ENCODE measurements at regions not wholly inside any gene's neighbourhood (a gene's known extent, or its start where the extent isn't known, plus 50 kb on each side); places are given as distances from the start of the nearest gene placed in this dataset.
"Not testable (repeated sequence)": the region's sequence is repeated elsewhere in the genome, so short reads cannot be mapped to it uniquely, and the experiment has no call there.

GRCh38 chr2:185645529-185645928 is 93.1 kb upstream of the FSIP2 start:
- no peak for DNase-seq (ENCODE audit: low spot score)

- DNase-seq (ENCODE audit: low spot score): no peak
Measured at GRCh38 chr2:185658750-185659149, 79.9 kb upstream of the FSIP2 start.

DNA sequence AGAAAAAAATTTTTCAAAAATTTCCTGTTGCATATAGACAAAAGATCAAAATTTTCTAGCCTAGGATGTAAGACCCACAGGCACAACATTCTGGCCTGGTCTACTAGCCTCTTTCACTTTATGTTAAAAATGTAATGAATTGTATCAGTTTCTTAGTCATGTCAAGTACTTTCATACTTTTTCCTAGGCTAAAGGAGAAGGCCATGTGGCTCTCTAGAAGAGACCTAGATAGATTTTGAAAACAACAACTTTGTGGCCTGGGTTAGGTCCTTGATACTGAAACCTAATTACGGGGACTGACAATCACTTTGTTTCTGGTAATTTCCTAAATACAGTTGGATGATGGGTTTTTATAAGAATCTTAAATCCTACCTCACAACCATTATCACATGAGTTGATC is 74.8 kb upstream of the FSIP2 start:
- DNase-seq (ENCODE audit: low spot score): no peak

DNA sequence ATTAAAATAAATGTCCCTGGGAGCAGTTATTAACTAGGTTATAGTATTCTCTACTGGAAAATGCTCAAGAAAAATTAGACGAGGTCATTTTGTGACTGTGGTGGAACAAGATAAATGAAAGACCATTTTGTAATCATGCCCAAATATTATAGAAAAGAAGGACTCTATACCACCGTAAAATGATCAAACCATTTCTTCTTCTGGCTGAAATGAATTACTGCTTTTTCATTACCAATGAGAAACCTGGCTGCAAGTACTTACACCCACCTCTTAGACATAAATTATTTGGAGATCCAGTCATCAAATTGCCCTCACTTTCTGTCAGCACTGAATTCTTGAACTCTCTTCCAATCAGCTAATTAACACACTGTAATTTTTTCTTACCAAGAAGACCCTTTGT is 74.2 kb upstream of the FSIP2 start:
- no peak for DNase-seq (ENCODE audit: low spot score)

DNA sequence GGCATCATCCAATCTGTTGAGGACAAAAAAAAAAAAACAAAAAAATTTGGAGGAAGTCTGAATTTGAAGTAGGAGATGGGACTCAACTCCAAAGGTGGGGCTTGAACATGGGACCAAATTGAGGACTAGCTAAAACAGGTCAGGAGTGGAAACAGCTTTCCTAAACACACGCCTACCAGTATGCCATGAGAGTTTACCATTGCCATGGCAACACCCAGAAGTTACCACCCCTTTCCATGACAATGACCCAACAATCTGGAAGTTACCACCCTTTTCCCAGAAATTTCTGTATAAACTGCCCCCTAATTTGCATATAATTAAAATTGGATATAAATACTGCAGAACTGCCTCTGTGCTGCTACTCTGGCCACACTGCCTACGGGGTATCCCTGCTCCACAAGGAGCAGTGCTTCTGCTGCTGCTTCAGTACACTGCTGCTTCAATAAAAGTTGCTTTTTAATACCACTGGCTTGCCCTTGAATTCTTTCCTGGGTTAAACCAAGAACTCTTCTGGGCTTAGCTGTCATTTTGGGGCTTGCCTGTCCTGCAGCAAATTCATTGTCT is 73.3 kb upstream of the FSIP2 start:
- DNase-seq (ENCODE audit: low spot score): no peak

GRCh38 chr2:185667452-185667851 is 71.2 kb upstream of the FSIP2 start:
- DNase-seq (ENCODE audit: low spot score): no peak

DNA sequence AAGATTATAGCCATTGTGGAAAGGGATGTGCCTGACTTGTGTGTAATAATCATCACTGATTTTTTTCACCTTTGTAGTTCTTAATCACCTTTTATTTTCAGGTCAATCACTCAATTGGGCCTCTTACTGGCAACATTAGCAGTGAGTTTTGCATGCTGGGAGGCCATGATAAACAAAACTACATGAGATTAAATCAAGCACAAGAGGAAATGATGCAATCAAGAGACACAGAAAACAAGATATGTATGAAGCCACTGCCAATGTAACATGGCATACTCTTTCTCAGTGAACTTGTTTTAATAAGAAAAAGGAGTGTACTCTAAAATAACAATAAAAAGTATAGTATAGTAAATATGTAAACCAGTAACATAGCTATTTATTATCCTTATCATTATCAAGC is 69.9 kb upstream of the FSIP2 start:
- no peak for DNase-seq (ENCODE audit: low spot score)

GRCh38 chr2:185674232-185674631 is 64.4 kb upstream of the FSIP2 start:
- DNase-seq (ENCODE audit: low spot score): no peak

DNA sequence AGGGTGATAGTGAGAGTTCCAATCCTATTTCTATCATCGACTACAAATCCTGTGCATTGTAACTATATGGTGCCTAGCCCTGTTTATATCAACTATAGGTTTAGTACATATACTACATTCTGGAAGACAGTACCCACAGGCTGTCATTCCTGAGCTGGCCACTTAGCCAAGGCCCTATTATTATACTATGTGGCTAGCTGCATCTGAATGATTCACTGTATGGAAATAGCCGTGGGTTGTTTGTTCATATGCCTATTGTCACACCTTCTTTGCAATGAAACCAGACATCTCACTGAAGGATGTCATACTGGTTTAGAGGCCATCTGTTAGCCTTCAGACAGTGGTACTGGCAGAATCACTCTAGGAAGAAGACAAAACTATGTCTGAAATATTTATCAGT is 62.3 kb upstream of the FSIP2 start:
- DNase-seq (ENCODE audit: low spot score): no peak

GRCh38 chr2:185687001-185687400 is 51.6 kb upstream of the FSIP2 start:
- not testable (repeated sequence) for DNase-seq (ENCODE audit: low spot score)

DNA sequence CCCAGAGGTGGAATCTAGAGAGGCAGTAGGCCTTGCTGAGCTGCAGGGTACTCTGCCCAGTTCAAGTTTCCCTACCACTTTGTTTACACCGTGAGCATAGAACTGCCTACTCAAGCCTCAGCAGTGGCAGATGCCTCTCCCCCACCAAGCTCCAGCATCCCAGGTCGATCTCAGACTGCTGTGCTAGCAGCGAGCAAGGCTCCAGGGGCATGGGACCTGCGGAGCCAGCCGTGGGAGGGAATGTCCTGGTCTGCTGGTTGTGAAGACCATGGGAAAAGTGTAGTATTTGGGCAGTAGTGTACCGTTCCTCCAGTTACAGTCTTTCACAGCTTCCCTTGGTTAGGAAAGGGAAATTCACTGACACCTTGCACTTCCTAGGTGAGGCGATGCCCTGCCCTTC is 50.6 kb upstream of the FSIP2 start:
- no peak for DNase-seq (ENCODE audit: low spot score)
